Suprapubic skin (tissue), 4 donors: ENCODE measurements at regions not wholly inside any gene's neighbourhood (a gene's known extent, or its start where the extent isn't known, plus 50 kb on each side); places are given as distances from the start of the nearest gene placed in this dataset.

ENCODE experiments used
- EP300 ChIP-seq: sonication (generic); formaldehyde crosslinking; IDR thresholded peaks from one replicate; pipeline ENCODE4 v1.6.1; 2017; ENCODE audit warnings: antibody characterized with exemption
- POLR2A ChIP-seq, 2 donors: fragments of 450-650 bp; IDR thresholded peaks; one replicate each; pipeline ENCODE4 v1.6.1; 2017; ENCODE audit warnings: antibody characterized with exemption in 2 of 2, mild to moderate bottlenecking in 2 of 2, moderate library complexity in 2 of 2
- POLR2AphosphoS5 ChIP-seq, 3 donors: sonication (generic); formaldehyde crosslinking; IDR thresholded peaks; one replicate each; pipeline ENCODE4 v1.6.1; 2017; ENCODE audit warnings: antibody characterized with exemption in 3 of 3
- TF ChIP-seq, protein P1 (sequence below), 2 donors: fragments of 200-600 bp in 1 of 2; fragments of 450-650 bp in 1 of 2; sonication (generic) in 1 of 2; IDR thresholded peaks; one replicate each; pipeline ENCODE4 v1.5.1; 2016 to 2019; ENCODE audit warnings: antibody characterized with exemption in 2 of 2, mild to moderate bottlenecking in 1 of 2, moderate library complexity in 1 of 2

DNA sequence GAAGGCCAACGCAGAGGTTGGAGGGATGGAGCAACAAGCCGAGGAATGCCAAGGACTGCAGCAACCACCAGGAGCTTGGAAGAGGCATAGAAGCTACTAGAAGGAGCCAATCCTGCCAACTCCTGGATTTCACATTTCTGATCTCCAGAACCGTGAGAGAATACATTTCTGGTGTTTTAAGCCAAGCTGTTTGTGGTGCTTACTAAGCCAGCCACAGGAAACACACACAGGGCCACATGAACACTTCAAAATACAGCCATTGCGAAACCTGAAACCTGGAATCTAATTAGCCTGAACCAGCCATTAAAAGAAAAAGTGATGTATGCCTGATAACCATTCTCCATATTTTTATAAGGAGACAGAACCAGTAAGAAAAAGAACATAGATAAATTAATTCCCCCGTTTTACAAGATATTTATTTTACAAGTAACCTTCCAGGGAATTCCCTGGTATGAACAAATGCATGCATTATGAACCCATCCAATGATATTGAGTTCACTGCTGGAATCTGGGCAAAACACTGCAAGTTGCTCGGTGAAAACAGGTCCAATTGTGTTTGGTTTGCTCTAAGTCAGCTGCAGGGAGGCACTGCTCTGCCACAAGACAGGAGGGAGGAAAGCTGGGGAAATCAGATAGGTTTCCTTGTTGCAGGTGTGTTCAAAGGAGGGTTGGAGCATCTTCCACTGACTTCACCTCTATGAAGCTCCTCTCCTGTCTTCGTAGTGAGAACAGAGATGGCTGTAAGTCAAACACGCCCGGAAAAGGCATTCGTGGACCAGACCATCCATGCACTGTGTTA, 70.2 kb downstream of the ETS2 start:
- TF ChIP-seq, protein P1, sequence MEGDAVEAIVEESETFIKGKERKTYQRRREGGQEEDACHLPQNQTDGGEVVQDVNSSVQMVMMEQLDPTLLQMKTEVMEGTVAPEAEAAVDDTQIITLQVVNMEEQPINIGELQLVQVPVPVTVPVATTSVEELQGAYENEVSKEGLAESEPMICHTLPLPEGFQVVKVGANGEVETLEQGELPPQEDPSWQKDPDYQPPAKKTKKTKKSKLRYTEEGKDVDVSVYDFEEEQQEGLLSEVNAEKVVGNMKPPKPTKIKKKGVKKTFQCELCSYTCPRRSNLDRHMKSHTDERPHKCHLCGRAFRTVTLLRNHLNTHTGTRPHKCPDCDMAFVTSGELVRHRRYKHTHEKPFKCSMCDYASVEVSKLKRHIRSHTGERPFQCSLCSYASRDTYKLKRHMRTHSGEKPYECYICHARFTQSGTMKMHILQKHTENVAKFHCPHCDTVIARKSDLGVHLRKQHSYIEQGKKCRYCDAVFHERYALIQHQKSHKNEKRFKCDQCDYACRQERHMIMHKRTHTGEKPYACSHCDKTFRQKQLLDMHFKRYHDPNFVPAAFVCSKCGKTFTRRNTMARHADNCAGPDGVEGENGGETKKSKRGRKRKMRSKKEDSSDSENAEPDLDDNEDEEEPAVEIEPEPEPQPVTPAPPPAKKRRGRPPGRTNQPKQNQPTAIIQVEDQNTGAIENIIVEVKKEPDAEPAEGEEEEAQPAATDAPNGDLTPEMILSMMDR (IDR thresholded peaks at IDR 0.05), result no peak
- TF ChIP-seq POLR2AphosphoS5 (IDR thresholded peaks at IDR 0.05), result no peak
- no peak for TF ChIP-seq POLR2A (IDR thresholded peaks at IDR 0.05)
- TF ChIP-seq EP300, result no peak
